Suppressor macrophage treated with lipopolysaccharide for 1 hour (primary cell): ENCODE measurements at regions not wholly inside any gene's neighbourhood (a gene's known extent, or its start where the extent isn't known, plus 50 kb on each side); places are given as distances from the start of the nearest gene placed in this dataset.
"Not testable (repeated sequence)": the region's sequence is repeated elsewhere in the genome, so short reads cannot be mapped to it uniquely, and the experiment has no call there.

Experiments
- DNase-seq, 3 donors: peaks; one replicate each; pipeline ENCODE4 v3.0.0-alpha.2; 2020 to 2022

DNA sequence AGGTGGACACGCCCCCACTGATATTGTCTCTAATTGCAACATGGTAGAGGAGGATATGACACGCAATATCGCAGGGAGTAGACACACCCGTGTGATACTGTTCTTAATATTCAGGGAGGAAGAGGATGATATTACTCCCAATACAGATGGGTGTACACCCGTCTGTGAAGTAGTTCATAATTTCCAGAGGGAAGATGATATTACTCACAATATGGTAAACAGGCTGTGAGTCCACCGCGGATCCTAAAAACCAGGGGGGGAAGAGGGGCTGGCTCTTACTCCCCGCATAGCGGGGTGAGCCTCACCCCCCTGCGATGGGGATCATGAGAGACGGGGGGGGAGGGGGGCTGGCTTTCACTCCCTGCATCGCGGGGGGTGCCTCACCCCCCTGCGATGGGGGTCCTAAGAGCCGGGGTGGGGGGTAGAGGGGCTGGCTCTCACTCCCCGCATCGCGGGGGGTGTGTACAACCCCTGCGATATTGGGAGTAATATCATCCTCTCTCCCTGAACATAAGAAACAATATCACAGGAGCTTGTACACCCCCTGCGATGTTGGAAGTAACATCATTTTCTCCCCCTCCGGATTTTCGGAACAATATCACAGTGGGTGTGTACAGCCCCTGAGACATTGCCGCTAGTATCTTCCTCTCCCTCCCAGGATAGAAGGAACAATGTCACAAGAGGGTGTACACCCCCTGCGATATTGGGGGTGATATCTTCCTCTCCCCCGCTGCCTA, 52.2 kb upstream of the FRG2C start:
- not testable (repeated sequence) for DNase-seq
